GM04503 (cell line): ENCODE measurements at regions not wholly inside any gene's neighbourhood (a gene's known extent, or its start where the extent isn't known, plus 50 kb on each side); places are given as distances from the start of the nearest gene placed in this dataset.
"Not testable (repeated sequence)": the region's sequence is repeated elsewhere in the genome, so short reads cannot be mapped to it uniquely, and the experiment has no call there.

Experiments
- DNase-seq: peaks from one replicate; pipeline ENCODE4 v3.0.0-alpha.2; 2012; ENCODE audit warnings: low read depth

DNA sequence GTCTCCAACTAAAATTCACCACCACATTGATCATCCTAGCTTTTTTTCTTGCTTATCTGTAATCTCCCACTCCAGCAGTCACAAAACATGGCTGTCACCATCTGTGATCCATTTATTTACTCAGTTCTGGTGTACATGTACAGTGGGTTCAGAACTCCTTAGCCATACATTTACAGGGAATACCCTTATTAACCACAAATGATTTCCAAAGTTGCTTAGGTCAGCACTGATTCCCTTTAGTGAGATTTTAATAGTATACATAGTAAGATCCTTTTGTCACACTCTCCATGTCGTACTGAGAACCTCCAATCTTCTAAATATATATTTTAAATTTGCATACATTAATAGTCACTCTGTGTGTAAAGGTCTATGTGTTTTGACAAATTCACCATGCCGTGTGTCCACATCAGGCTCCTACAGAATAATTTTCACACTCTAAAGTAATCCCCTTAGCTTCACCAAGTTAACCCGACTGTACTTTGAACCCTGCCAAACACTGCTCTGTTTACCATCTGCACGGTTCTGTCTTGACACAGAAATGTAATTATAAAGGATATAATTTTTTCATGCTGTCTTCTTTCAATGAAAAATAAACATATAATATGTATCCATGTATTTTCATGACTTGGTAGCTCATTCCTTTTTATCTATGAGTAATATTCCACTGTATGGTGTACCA, 473.6 kb upstream of the ZP4 start:
- no peak for DNase-seq

DNA sequence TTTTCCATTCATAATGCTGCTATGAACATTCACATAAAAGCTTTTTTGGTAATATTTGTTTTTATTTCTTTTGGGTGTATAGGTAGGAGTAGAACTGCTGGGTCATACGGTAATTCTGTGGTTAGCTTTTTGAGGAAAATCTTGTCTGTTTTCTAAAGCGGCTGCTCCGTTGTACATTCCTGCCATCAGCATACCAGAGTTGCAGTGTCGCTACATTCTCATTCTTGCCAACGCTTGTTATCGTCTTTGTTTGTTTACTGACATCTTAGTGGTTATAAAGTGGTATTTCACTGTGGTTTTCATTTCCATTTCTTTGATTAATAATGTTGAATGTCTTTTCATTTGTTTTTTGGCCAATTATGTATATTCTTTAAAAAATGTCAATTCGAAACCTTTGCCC, 469.8 kb upstream of the ZP4 start:
- no peak for DNase-seq

DNA sequence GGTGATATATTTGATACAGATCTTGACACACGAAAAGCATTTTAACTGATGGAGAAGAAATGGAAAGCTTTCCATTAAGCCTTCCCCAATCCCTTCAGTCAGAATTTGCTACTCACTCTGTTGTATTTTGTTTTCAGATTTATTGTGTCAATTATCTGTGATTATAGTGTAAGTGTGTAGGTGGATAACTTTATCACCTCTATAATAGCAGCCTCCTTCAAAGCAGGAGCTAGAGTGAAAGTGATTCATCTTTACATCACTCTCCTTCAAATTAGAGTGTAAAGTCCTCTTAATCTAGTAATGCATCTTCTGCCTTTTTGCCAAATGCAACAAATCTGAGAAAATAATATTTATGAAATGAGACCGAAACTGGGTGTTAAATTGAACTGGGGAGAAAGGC, 459.7 kb upstream of the ZP4 start:
- DNase-seq, result no peak

DNA sequence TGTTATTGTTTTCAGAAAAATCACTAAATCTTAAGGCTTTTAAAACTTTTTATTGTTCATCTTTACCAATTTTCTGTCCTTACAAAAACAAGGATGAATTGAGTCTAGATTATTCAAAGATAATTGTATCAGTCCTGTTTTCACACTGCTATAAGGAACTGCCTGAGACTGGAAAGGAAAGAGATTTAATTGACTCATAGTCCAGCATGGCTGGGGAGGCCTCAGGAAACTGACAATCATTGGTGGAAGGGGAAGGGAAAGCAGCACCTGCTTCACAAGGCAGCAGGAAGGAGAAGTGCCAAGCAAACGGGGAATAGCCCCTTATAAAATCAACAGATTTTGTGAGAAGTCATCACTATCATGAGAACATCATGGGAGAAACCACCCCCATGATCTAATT, 455.6 kb upstream of the ZP4 start:
- no peak for DNase-seq

DNA sequence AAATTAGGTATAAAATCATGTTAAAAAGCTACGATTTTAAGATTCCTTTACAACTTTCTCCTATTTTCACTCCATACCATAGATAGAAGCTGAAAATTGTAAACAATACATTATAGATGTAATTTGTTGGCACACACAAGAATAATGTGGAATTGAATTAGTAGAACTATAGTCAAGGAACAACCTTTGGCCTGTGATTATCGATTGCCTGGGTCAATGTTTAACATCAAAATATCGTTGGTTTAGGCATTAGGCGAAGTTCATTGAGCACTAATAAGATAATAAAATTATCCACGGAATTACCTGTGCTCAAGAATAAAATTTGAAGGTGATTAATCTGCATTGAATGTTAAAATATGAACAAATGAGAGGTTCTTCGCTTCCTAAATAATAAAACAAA, 455.1 kb upstream of the ZP4 start:
- DNase-seq, result no peak

DNA sequence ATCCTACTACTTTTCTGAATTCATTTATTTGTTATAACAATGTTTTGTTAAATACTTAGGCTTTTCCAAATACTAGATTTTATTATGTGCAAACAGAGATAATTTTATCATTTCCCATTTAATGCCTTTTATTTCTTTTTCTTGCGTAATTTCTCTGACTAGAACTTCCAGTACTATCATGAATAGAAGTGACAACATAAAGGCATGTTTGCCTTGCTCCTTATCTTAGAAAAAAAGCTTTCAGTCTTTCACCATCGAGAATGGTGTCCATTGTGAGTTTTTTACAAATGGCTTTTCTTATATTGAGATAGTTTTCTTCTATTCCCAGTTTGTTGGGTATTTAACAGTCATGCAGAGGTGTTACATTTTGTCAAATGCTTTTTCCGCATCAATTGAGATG, 453.1 kb upstream of the ZP4 start:
- no peak for DNase-seq

DNA sequence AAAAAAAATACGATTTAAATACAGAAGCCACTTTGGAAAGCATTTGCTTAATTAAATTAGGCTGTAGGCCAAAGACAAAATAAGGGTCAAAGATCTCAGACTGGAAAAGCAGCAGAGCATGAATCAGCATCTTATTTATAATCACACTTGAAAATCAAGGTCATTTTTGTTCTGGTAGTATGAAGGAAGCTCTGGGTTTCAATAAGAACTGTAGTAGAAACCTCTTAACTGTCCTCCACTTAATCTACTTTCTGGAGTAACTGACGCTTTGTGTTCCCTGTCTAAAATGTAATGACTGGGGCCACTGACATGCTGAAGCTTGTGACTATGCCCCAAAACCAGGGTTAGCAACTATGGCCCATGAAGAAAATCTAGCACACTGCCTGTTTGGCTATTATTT, 450.7 kb upstream of the ZP4 start:
- DNase-seq, result no peak

DNA sequence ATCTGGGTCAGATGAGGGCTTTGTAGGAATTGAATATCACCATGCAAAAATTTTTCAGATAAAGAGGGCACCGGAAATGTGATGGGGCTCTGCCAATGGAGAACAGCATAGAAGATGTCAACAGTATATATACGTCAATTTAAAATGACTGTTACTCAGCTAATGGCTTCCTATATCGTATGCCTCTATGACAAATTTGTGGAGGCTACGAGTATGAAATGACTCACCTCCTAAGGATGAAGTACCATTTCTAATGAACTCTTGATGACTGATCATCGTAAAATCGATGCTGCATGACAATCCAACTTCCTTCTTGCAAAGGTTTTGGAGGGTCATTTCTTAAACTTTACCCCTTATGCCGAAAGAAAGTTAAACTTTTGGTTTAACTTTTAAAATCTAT, 450.3 kb upstream of the ZP4 start:
- DNase-seq, result no peak

DNA sequence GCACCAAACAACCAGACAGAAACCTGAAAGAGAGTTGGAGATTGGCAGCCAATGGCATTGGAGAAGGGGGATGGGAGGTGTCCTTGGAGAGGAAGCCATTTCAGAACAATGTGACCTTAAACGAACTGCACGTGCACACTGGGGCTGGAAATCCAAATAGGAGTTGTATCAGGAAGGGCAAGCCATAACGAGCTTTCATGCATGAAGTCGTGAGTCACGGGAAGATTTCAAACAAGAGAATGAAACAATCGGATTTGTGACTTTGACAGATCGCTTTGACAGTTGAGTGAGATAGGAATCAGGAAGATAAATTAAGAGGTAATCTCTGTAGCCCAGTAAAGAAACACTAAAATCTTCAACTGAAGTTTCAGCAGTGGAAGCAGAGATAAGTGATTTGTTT, 445.8 kb upstream of the ZP4 start:
- no peak for DNase-seq

DNA sequence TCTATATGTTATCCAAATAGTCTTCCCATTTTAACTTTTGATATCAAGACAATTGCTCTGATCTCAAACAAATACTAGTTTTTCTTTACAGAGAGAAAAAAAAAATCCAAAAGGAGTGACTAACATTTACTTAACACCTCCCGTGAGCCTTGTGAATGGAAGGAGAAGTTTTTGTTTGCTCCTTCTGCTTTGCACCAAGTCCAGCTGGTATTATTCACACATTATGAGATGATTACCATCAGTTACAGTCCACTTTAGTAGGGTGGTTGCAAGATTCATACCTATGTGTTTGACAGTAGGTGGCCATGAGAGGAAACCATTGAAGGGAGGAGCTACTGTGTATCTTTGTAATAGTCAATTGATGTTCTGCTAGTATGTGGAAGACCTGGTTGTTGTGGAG, 443.4 kb upstream of the ZP4 start:
- DNase-seq, result no peak

DNA sequence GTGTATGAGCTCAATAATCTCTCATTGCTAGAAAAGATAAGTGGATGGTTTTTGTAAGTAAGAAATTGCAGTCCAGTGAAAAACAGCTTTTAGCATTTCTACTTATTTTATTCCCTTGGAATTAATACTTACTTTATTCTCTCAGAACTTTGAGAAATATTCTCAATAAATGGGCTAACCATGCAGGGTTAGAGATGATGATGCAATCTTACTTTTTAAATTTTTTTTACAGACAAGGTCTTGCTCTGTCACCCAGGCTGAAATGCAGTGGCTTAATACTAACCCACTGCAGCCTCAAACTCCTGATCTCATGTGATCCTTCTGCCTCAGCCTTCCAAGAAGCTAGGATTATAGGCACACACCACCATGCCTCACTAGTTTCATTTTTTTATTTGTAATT, 440.8 kb upstream of the ZP4 start:
- no peak for DNase-seq

DNA sequence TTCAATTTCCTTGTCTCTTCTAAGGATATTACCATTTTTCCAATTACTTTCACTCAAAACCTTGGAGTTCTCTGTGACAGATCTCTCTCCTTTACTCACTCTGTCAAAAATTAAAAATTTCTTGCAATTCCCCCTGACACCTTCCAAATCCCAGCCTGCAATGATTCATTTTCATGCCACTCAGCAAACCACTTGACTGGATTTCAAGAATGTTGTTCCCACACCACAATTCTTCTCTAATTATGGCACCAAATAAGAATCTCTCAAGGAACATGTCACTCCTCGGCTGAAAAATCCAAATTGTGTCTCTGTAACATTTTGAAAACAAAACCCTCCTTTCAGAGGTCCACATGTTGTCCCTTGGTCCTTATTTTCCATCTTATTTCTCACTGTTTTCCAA, 438.9 kb upstream of the ZP4 start:
- DNase-seq, result no peak

DNA sequence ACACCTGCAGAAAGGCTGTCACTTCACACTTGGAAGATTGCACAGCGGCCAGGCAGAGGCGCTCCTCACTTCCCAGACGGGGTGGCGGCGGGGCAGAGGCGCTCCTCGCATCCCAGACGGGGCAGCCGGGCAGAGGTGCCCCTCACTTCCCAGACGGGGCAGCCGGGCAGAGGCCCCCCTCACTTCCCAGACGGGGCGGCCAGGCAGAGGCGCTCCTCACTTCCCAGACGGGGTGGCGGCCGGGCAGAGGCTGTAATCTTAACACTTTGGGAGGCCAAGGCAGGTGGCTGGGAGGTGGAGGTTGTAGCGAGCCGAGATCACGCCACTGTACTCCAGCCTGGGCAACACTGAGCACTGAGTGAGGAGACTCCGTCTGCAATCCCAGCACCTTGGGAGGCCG, 436.3 kb upstream of the ZP4 start:
- DNase-seq, result not testable (repeated sequence)

DNA sequence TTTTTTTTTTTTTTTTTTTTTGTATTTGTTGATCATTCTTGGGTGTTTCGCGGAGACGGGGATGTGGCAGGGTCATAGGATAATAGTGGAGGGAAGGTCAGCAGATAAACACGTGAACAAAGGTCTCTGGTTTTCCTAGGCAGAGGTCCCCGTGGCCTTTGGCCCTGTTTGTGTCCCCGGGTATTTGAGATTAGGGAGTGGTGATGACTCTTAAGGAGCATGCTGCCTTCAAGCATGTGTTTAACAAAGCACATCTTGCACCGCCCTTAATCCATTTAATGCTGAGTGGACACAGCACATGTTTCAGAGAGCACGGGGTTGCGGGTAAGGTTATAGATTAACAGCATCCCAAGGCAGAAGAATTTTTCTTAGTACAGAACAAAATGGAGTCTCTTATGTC, 435.8 kb upstream of the ZP4 start:
- not testable (repeated sequence) for DNase-seq

DNA sequence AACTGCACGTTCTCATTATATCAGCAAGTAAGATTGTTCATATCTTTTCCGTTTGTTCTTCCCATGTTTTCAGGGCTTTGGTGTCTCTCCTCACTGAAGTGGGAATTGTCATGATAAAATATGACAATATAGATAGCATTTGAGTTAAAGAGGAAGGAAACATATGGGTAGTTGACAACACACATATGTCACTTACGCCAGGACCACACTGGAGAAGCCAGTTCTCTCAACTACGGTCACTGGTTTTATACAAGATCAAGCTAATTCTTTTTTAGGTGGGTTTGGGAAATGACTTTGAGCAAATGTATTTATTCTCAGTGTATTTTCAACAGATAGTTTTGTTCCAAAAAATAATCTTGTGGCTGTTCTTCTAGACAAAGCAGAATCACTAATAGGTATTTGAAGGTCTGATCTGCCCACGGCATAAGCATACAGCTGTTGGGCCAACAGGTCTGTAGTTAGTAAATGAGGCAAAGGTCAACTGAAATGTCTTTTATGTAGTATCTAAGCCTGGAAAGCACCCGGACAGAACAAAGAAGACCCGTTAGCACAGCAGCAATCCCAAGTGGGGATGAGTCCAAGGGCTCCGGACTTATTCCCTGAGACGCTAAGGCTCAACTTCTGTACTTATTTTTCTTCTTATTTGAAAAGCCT, 433.6 kb upstream of the ZP4 start:
- DNase-seq, result no peak

DNA sequence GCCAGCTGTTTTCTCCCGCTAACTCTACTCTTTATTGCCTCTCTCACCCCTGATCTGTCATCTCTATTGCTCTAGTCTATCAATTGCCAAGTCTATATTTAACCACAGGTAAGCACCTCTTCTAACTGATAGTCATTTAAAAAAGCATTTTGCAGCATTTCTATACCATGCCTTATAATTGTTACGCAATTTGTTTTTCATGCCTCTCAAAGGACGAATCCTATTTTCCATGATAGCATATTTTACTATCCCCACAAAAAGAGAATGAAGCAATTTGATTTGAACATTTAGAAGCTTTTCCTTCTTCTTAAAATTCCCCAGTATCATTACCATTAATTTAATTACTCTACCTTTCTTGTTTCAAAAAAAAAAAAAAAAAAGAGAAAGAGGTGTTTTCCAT, 432.8 kb upstream of the ZP4 start:
- no peak for DNase-seq

DNA sequence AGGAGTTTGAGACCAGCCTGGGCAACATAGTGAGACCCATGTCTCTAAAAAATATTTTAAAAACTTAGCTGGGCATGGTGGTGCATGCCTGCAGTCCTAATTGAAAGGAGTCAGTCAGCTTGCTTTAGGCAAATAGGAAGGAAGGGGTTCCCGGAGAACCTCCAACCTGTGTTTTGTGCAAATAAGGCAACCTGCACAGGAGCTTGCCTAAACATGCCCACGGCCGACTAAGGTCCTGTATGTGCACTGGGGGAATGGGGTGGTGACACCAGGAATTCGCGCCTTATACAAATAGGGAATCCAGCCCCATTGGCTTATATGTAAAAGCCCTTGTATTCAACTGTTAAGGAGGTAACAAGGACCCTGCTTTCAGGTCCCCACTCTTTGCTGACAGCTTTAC, 429.2 kb upstream of the ZP4 start:
- DNase-seq, result no peak

DNA sequence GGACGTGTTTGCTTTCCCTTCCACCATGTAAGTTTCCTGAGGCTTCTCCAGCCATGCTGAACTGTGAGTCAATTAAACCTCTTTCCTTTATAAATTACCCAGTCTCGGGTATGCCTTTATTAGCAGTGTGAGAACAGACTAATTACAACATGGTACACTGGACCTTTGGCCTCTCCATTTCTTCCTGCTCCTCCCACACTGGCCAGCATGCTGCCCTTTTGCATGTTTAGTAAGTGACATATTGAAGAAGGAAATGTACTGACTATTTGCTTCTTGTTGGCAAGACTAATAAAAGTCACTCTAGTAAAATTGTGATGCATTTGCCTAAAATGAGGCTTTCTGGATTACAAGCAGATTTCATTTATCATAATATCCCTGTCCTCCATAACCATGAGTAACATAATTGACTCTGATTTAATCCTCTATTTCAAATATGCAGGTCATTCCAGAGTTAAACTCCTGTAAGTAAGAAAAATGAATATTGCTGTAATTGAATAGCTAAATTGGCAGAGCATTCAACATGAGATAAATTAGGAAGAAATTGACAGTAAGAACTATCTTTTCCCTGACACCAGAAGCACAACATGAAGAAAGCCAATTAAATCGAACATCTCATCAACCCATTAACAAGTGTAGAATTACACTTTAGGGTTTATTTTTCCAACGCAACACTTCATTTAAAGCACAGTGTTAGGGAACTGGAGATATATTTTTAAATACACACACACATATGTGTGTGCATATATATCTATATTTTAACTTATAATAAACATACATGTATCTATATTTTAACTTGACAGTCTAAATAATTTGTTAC, 427.8 kb upstream of the ZP4 start:
- no peak for DNase-seq

DNA sequence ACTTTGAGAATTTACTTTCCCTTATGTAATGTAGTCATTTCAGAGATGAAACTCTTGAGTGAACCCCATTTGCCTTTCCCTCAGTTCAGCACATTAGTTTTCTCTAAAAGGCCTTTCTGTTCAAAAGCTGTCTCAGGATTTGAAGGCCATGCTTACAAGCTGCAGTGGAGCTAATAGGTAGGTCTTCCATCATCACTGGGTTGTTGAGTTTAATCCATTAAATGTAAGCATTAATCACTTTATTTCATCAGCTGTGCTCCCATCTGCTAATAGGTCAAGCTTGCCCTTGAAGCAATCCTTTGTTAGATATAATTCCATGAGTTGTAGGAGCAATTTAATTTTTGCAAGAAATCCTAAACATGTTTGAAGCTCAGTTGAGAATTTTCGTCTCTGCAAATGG, 422.2 kb upstream of the ZP4 start:
- no peak for DNase-seq

DNA sequence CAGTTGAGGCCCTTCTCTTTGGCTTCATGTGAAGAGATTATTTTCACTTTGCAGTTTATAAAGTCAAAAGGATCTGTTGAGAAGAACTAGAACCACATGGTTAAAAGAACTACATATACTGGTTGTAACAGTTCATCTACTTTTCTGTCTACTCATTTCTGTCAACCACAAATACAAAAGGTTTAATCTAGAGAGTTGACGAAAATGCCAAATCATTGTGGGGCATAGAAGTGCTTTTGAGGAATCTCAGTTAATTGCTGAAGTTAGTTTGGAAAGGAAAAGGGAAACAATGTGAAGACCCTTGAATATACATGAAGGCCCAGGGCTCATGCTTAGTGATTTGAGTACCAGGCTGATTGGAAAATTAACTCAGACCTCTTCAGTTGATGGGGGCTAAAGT, 415.7 kb upstream of the ZP4 start:
- no peak for DNase-seq

DNA sequence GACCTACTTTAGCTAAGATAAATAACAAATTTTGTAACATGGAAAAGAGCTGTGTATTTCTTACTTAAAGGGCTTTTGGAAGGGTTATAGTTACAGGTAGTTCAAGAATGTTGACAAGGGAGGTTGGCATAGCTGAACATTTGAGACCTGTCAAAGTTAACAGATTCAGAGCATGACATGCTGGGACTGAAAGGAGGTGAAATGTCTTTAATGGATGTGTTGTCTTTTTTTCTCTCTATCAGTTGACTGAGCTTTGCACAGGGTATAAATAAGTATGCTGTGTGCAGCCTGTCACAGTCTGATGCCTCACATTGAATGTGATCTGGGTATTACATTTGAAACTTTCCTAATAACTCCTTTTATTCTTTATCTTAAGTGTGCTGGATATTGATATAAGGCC, 411.9 kb upstream of the ZP4 start:
- DNase-seq, result no peak

DNA sequence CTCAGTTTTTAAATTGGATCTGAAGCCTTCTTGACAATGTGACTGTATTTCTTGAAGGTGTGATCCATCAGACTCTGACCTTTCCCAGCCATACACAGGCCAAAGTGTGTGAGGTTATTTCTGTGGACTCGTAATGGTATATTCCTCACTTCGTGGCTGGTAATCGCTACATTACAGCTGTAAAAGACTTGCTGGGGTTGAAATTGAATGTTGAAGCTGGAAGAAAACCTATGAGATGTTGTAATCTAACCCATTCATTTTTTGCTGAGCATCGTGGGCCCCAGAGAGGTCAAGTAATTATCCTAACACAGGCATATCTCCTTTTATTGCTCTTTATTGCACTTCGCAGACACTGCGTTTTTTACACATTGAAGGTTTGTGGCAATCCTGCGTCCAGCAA, 405.6 kb upstream of the ZP4 start:
- DNase-seq, result no peak

DNA sequence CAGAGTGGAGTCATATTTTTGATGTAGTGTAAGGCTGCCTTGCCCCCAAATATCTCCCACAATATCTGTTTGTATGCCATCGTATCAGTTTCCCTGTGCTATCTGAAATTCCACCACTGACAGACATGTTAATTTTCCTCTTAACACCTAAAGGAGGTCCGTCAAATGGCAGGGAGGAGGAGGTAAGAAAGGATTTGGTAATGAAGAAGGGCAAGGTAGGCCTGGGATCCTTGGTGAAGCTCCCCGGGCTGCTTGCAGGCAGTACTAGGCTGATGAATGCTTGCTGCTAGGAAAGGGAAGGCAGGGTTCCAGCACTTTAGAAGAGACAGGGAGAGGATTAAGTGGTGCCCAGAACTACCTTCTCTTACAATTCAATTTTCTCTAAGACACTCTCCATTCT, 402.4 kb upstream of the ZP4 start:
- DNase-seq, result no peak

DNA sequence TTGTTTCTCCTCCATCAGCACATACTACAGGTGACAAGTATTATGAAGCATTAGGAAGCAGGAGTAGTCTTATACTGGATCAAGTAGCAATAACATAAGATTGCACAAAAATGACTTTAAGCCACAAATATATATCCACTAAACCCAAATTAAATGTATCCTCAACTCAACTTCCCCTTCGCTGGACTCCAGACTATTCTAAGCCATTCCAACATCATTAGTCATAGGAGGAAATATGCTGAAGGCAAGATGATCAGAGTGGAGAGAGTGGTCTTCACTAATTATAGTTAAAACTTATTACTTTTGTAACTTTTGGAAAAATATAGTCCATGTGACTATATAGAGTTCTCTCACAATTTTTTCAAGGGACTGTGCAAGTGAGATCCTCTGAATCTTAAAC, 390.7 kb upstream of the ZP4 start:
- no peak for DNase-seq
